B cell (primary cell): ENCODE measurements at regions not wholly inside any gene's neighbourhood (a gene's known extent, or its start where the extent isn't known, plus 50 kb on each side); places are given as distances from the start of the nearest gene placed in this dataset.

ENCODE experiments used
- ATAC-seq: fragments of 200-7000 bp; cut with Tn5 transposase; one replicate; pipeline ENCODE4 v1.10.0; 2021; ENCODE audit warnings: low read depth, mild to moderate bottlenecking, moderate number of reproducible peaks, moderate library complexity
- CTCF ChIA-PET: fragments of 350-600 bp; sonication (Branson Sonifier 250); formaldehyde crosslinking; loops from one replicate; lab custom pipeline; 2021; ENCODE audit warnings: antibody characterized with exemption, inconsistent platforms; lab: Charles Lee
- POLR2A ChIA-PET: fragments of 350-600 bp; sonication (Branson Sonifier 250); formaldehyde crosslinking; loops from one replicate; lab custom pipeline; 2021; ENCODE audit warnings: antibody characterized with exemption; lab: Charles Lee
- DNase-seq: peaks from one replicate; pipeline ENCODE4 v3.0.0; 2013
- H2AFZ ChIP-seq: 2 replicates; pipeline ENCODE4 v1.6.1; 2012; ENCODE audit warnings: mild to moderate bottlenecking, low read depth, low read length; ENCODE audit not compliant: insufficient read depth, poor library complexity, severe bottlenecking
- H3K27ac ChIP-seq, 2 donors: 1 replicate in 1 of 2; 2 replicates in 1 of 2; pipeline ENCODE4 v1.5.1; 2012 to 2013; ENCODE audit warnings: low read length in 2 of 2, mild to moderate bottlenecking in 2 of 2, moderate library complexity in 1 of 2
- H3K27me3 ChIP-seq, 4 experiments: fragments of 200-600 bp in 1 of 4; sonication (generic) in 1 of 4; replicated peaks in 1 of 4; 1 replicate in 2 of 4; 2 replicates in 2 of 4; pipeline versions ENCODE4 v1.6.1 to v1.7.0; 2013 to 2016; ENCODE audit warnings: low read length in 3 of 4, mild to moderate bottlenecking in 2 of 4, mixed read lengths in 1 of 4, moderate library complexity in 1 of 4; ENCODE audit not compliant: insufficient read depth in 4 of 4, control insufficient read depth in 3 of 4; ENCODE audit errors: control extremely low read depth in 1 of 4
- H3K36me3 ChIP-seq, 2 experiments: replicated peaks in 1 of 2; 1 replicate in 1 of 2; 2 replicates in 1 of 2; pipeline versions ENCODE4 v1.6.1 to v1.7.1; 2013; ENCODE audit warnings: low read length in 1 of 2; ENCODE audit not compliant: insufficient read depth in 2 of 2, control insufficient read depth in 1 of 2; ENCODE audit errors: control extremely low read depth in 1 of 2, extremely low read depth in 1 of 2
- H3K4me1 ChIP-seq, 2 donors: fragments of 200-600 bp in 1 of 2; sonication (generic) in 1 of 2; 1 replicate in 1 of 2; 2 replicates in 1 of 2; pipeline versions ENCODE4 v1.5.1 to v1.6.1; 2013 to 2017; ENCODE audit warnings: low read length in 2 of 2; ENCODE audit not compliant: control insufficient read depth in 2 of 2, insufficient read depth in 2 of 2
- H3K4me2 ChIP-seq: replicated peaks from 2 replicates; pipeline ENCODE3; 2012; ENCODE audit warnings: mild to moderate bottlenecking, low read depth, low read length; ENCODE audit not compliant: poor library complexity, severe bottlenecking
- H3K4me3 ChIP-seq, 5 experiments: fragments of 200-600 bp in 1 of 5; sonication (generic) in 1 of 5; 1 replicate in 3 of 5; 2 replicates in 2 of 5; pipeline versions ENCODE4 v1.5.1 to v1.7.0; 2011 to 2016; ENCODE audit warnings: low read length in 4 of 5, mild to moderate bottlenecking in 4 of 5, low read depth in 2 of 5, control low read depth in 1 of 5, moderate library complexity in 1 of 5; ENCODE audit not compliant: insufficient read depth in 1 of 5; ENCODE audit errors: control extremely low read depth in 1 of 5, extremely low read depth in 1 of 5
- H3K79me2 ChIP-seq: fragments of 200-600 bp; sonication (generic); one replicate; pipeline ENCODE4 v1.6.0; 2016; ENCODE audit warnings: low read length; ENCODE audit not compliant: control insufficient read depth, insufficient read depth
- H3K9ac ChIP-seq: fragments of 200-600 bp; sonication (generic); 2 replicates; pipeline ENCODE4 v1.6.1; 2017; ENCODE audit warnings: mild to moderate bottlenecking, low read length, moderate library complexity
- H3K9me3 ChIP-seq, 3 donors: one replicate each; pipeline versions ENCODE4 v1.6.1 to v1.7.1; 2013; ENCODE audit warnings: low read length in 2 of 3; ENCODE audit not compliant: control insufficient read depth in 2 of 3, insufficient read depth in 1 of 3; ENCODE audit errors: control extremely low read depth in 1 of 3
- H4K20me1 ChIP-seq: 2 replicates; pipeline ENCODE4 v1.6.0; 2012; ENCODE audit warnings: mild to moderate bottlenecking, low read length; ENCODE audit not compliant: insufficient read depth, control insufficient read depth, poor library complexity, severe bottlenecking
- H3K27ac Mint-ChIP-seq: one replicate; pipeline ENCODE4 v1.8.0; 2021; ENCODE audit warnings: mixed read lengths
- H3K27me3 Mint-ChIP-seq: one replicate; pipeline ENCODE4 v1.8.0; 2021; ENCODE audit warnings: mixed read lengths
- H3K4me1 Mint-ChIP-seq: one replicate; pipeline ENCODE4 v1.8.0; 2021; ENCODE audit warnings: mixed read lengths
- H3K4me3 Mint-ChIP-seq: one replicate; pipeline ENCODE4 v1.8.0; 2021; ENCODE audit warnings: mixed read lengths
- H3K9me3 Mint-ChIP-seq: one replicate; pipeline ENCODE4 v1.8.0; 2022; ENCODE audit warnings: mixed read lengths; ENCODE audit not compliant: insufficient read depth
- CTCF ChIP-seq: fragments of 200-600 bp; IDR thresholded peaks from one replicate; pipeline ENCODE4 v1.8.0; 2022; ENCODE audit warnings: antibody characterized with exemption, mild to moderate bottlenecking
- EZH2 ChIP-seq: IDR thresholded peaks from 2 replicates; pipeline ENCODE4 v1.6.1; 2012; ENCODE audit warnings: borderline replicate concordance, low read depth, mild to moderate bottlenecking, moderate library complexity, low read length; ENCODE audit not compliant: insufficient read depth, poor library complexity, severe bottlenecking
- WGBS: methylation state at CpG from one replicate; pipeline ENCODE4 v1.1.5; 2013; ENCODE audit warnings: missing lambda C conversion rate; ENCODE audit not compliant: insufficient coverage; 5-methylcytosine and 5-hydroxymethylcytosine counted together
- intact Hi-C: fragments of 100-400 bp; cut with micrococcal nuclease; formaldehyde crosslinking; loops from one replicate; pipeline ENCODE4 v1.10.0; 2022

GRCh38 chr10:130403153-130404075 is 267.2 kb downstream of the GLRX3 start:
- H3K79me2 ChIP-seq = no peaks in the 10 kb centered on the region
- ATAC-seq (no peak), DNase-seq (no peak)
- H2AFZ ChIP-seq = no peak overlapping the region
- H3K9ac ChIP-seq = no peak overlapping the region
- no peak overlapping the region for H3K4me3 Mint-ChIP-seq
- H3K27ac ChIP-seq = no peak overlapping the region
- no peaks in the 10 kb centered on the region for H3K4me1 Mint-ChIP-seq
- intact Hi-C loops = no loop called here
- H4K20me1 ChIP-seq = no peaks in the 10 kb centered on the region
- no peaks in the 10 kb centered on the region for H3K27me3 ChIP-seq
- H3K4me1 ChIP-seq = no peaks in the 10 kb centered on the region
- H3K9me3 ChIP-seq = peaks cover 0 to 18% (median 0%) of the 10 kb centered on the region in 3 donors
- no peak overlapping the region for H3K4me3 ChIP-seq
- ChIA-PET CTCF (no interaction called here), POLR2A (no interaction called here)
- H3K9me3 Mint-ChIP-seq = peaks cover 5% of the 10 kb centered on the region
- H3K4me2 ChIP-seq = no peak overlapping the region
- TF ChIP-seq EZH2 (no peak), CTCF (no peak)
- H3K27me3 Mint-ChIP-seq = no peaks in the 10 kb centered on the region
- H3K36me3 ChIP-seq = no peaks in the 10 kb centered on the region
- no peak overlapping the region for H3K27ac Mint-ChIP-seq
- WGBS = 70% methylated on average over 4 of the region's 6 CpGs

GRCh38 chr10:130404476-130405055 is 268.4 kb downstream of the GLRX3 start:
- Mint-ChIP-seq H3K27me3 (no peaks in the 10 kb centered on the region), H3K4me3 (no peak overlapping the region), H3K4me1 (no peaks in the 10 kb centered on the region), H3K9me3 (peaks cover 5% of the 10 kb centered on the region), H3K27ac (no peak overlapping the region)
- ChIA-PET POLR2A (no interaction called here), CTCF (no interaction called here)
- H4K20me1 ChIP-seq = no peaks in the 10 kb centered on the region
- no peak for DNase-seq
- no peaks in the 10 kb centered on the region for H3K27me3 ChIP-seq
- no peaks in the 10 kb centered on the region for H3K79me2 ChIP-seq
- H3K4me3 ChIP-seq = no peak overlapping the region
- no peak overlapping the region for H3K27ac ChIP-seq
- WGBS = 68% methylated on average over 4 of the region's 5 CpGs
- H3K9me3 ChIP-seq = peaks cover 0 to 7% (median 0%) of the 10 kb centered on the region in 3 donors
- ATAC-seq = no peak
- no peaks in the 10 kb centered on the region for H3K36me3 ChIP-seq
- intact Hi-C loops = no loop called here
- H2AFZ ChIP-seq = no peak overlapping the region
- H3K4me1 ChIP-seq = no peaks in the 10 kb centered on the region
- H3K9ac ChIP-seq = no peak overlapping the region
- TF ChIP-seq CTCF = no peak
- no peak for TF ChIP-seq EZH2
- H3K4me2 ChIP-seq = no peak overlapping the region
